ENCODE measurements at regions not wholly inside any gene's neighbourhood (a gene's known extent, or its start where the extent isn't known, plus 50 kb on each side); places are given as distances from the start of the nearest gene placed in this dataset.
"Not testable (repeated sequence)": the region's sequence is repeated elsewhere in the genome, so short reads cannot be mapped to it uniquely, and the experiment has no call there.

DNA sequence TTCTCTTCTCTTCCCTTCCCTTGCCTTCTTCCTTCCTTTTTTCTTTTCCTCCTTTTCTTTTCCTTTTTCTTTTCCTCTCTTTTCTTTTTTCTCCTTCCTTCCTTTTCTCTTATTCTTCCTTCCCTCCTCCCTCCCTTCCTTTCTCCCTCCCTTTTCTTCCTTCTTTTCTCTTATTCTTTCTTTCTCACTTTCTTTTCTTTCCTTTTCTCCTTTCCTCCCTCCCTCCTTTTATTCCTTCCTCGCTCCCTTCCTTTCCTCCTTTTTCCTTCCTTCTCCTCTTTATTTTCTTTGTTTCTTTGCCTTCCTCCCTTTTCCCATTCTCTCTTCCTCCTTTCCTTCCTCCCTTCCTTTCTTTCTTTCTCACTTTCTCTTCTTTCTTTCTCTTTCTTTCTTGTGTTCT is 146.1 kb downstream of the ZNF92 start:
- not testable (repeated sequence) for DNase-seq

DNA sequence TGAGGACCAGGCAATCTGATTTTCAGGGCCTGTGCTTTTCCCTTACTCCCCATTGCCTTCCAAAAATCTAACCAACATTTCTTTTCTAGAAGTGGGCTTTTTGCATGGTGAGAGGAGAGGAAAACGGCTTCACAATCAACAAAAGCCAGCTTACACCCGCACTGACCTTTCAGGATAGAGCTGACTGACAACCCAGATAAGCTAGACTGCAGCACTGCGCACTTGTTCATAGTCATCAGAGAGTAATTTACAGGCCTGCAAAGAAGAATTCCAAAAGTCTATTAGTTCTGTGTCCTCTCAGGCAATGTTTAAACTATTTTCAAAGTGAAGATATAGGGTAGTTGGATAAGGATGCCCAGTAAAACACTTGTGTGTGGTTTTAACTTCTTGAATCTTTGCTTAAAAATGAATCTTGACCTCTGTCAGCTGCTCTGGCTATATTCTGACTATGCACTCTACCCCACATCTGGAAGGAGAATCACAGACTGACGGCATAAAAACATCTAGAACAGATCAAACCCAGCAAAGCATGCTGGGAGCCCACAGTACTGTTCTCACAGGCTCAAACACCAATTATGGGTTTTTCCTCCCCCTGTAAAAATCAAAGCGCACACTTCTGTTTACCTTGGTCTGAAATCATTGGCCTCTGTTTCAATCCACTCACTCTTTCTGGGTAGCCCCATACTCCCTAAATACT is 172.0 kb downstream of the ZNF92 start:
- not testable (repeated sequence) for DNase-seq

DNA sequence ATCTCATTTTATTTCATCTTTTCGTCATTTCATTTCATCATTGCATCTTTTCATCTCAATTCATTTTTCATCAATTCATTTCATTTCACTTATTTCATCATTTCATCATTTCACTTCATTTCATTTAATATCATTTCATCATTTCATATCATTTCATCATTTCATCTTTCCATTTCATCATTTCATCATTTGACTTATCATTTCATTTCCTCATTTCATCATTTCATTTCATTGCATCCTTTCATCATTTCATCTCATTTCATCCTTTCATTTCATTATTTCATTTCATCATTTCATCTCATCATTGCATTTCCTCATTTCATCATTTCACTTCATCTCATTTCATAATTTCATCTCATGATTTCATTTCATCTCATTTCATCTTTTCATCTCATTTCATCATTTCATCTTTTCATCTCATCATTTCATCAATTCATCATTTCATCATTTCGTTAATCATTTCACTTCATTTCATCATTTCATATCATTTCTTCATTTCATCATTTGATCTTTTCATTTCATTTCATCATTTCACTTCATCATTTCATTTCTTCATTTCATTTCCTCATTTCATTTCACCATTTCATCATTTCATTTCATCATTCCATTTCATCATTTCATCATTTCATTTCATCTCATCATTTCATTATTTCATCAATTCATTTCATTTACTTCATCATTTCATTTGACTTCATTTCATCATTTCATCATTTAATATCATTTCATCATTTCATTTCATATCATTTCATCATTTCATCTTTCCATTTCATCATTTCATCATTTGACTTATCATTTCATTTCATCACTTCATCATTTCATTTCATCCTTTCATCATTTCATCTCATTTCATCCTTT is 176.2 kb downstream of the ZNF92 start:
- DNase-seq, result not testable (repeated sequence)

DNA sequence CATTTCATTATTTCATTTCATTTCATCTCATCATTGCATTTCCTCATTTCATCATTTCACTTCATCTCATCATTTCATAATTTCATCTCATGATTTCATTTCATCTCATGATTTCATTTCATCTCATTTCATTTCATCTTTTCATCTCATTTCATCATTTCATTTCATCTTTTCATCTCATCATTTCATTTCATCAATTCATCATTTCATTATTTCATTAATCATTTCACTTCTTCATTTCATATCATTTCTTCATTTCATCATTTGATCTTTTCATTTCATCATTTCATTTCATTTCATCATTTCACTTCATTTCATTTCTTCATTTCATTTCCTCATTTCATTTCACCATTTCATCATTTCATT is 176.8 kb downstream of the ZNF92 start:
- DNase-seq, result not testable (repeated sequence)

DNA sequence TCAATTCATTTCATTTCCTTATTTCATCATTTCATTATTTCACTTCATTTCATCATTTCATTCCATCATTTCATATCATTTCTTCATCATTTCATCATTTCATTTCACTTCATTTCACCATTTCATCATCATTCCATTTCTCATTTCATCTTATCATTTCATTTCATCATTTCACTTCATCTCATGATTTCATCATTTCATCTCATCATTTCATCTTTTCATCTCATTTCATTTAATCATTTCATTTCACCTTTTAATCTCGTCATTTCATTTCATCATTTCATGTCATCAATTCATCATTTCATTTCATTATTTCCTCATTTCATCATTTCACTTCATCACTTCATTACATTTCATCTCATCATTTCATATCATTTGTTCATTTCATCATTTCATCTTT is 177.4 kb downstream of the ZNF92 start:
- not testable (repeated sequence) for DNase-seq

DNA sequence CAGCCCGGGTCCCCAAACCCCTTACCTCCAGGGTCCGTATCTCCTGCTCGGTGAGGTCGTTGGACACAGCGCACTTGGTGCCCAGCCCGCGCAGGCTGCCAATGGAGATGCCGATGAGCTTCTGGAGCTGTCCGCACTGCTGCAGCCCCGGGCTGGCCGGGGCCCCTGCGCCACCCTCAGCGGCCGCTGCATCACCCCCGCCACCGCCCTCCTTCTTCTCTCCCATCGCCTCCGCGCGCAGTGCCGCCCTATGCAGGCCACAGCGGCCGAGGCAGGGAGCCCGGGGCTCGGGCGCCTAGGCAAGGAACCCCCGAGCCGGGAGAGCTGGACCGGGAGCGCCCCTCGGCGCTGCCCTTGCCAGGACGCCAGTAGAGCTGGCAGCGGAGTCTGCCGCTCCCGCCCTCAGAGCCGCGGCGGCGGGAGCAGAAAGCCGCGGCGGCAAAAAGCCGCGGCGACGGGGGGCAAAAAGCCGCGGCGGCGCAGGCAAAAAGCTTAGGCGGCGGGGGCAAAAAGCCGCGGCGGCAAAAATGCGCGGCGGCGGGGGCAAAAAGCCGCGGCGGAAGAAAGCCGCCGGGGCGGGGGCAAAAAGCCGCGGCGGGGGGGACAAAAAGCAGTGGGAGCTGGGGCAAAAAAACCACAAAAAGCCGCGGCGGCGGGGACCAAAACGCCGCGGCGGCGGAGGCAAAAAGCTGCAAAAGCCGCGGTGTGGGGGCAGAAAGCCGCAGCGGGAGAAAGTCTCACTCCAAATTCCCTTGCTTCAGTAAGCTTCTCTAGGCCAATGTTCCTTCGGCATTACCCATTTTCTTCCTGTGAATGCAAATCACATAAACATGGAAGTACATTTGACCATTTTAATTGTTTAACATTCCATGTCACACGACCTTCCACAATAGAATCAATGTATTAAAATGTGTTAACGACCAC is 181.2 kb downstream of the ZNF92 start:
- not testable (repeated sequence) for DNase-seq

DNA sequence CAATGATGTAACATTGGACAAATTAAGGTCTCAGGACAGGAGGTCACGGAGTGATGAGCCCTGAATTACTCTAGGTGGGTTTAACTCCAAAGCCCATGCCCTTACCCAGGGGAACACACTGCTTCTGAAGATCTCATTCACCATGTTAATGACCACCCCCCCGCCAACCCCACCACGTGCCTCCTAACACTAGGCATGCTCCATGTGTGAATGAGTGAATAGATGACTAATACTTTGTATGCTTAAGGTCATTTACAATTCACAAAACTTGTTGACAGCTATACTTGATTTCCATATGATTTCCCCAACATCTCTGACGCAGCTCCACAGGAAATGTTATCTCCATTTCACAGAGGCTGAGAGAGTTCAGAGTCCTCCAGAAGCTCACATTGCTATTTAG is 184.9 kb downstream of the ZNF92 start:
- peak in 1 of 2 donors; percentile 0 for DNase-seq

DNA sequence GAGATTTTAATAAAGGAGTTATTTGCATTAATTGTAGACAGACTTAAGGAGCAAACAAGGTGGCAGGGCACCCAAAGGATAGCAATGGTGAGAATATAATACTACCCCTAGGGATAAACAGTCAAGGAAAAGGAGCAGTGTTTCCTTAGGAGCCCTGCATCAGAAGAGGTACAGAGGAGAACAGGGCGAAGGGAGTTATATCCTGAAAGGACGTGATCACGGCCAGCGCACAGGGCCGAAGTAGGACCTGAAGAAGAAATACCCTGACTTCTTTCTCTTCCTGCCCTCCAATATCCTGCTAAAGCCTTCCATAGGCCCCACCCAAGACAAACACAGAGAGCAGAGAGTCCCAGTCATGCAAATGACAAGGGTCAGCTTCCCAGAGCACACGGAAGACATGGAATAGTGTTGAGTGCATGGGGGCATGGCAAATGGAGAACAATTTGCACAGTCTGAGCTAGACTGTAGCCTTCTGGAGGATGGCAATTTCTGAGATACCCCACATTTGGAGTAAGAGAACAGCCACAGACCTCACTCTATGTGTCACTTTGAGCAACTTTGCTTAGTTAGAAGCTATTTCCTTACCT is 188.2 kb downstream of the ZNF92 start:
- DNase-seq, result not testable (repeated sequence)

DNA sequence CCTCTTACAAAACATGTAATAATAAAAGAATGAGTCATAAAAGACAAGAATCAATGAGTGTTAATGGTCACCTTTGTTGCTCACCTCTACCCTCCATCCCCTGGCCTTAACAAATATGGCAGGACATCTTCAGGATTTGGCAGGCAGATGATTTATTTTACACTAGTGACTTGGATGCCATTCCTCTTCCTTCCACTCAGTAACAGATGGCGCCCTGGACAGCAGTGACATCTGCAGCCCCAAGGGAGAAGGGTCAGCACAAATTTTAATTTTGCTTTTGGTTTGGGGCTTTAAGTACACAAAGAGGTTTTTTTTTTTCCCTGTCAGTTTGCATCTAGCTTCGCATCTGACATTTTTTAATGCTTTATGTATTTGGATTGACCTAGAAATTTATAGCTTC is 188.9 kb downstream of the ZNF92 start:
- DNase-seq, result not testable (repeated sequence)

DNA sequence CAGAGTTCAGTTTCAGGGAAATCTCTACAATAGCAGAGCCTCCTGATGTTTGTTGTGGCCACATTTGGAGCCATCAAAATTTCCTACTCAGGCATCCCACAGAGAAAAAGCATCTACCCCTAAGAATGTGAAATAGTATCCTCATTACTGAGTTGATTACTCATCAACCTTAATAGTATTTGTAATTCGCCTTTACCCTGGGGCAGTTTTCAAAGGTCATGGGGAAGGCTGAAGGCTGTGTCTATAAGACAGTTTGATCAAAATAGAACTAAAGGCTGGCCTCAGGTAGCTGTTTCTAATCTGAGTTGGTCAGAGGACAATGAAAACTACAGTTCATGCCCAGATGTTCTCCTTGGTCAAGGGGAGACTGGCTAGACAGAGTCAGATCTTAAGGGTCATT is 189.7 kb downstream of the ZNF92 start:
- DNase-seq, result not testable (repeated sequence)

DNA sequence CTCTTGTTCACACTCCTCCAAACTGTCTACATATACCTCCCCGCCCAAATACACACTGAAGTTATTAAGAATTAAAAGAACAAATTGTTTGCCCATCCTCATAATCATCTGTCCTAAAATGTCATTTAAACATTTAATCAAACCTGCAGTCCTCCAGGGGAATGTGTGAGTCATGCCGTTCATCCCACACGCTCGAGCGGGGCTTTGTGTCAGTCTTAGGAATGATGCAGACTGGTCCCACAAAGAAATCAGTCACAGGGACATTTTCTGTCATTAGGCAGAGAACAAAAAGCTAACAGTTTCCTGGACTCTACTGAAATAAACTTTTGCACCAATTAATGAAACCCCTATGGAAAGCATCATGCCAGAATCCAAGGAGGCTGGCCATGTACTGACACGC is 194.6 kb downstream of the ZNF92 start:
- not testable (repeated sequence) for DNase-seq

DNA sequence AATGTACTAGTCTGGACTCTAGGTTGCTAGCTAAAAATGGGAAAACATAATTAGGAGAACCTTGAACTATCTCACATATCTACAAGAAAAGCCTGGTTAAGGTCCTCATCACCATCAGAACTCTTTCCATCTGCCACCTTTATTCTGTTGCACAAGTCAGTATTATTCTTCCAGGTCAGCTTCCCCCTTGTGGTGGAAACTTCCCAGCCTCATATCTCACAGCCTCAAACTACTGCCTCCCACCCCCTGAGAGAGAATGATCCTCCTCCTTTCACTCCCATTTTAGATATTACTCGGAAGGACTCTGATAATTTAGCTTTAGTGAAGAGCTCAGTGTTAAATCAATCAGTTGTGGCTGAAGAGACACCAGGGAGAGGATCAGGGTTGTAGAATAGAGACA is 197.3 kb downstream of the ZNF92 start:
- not testable (repeated sequence) for DNase-seq

DNA sequence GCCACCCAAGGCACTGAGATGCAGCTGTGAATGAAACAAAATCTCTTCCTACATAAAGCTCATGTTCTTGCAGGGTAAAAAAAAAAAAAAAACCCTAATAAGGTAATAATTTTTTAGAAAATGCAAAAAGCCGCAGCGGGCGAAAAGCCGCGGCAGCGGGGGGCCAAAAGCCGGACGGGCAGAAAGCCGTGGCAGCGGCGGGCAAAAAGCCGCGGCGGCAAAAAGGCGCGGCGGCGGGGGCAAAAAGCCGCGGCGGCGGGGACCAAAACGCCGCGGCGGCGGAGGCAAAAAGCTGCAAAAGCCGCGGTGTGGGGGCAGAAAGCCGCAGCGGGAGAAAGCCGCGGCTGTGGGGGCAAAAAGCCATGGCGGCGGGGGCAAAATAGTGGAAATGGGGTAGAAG is 198.9 kb downstream of the ZNF92 start:
- not testable (repeated sequence) for DNase-seq

DNA sequence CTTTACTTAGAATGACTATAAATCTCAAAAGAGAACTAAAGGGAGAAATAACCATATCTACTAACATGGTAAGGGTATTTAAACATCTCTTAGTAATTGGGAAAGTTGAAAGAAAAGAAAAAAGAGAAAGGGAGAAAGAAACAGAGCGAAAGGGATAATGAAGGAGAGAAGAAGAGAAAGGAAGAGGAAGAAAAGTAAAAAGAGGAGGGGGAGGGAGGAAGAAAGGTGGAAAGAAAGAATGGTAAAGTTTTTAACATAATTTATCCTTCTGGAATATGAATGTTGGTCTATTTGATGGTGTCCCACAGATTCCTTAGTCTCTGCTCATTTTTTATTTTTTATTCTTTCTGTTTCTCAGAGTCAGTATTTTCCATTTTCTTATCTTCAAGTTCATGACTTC is 202.7 kb downstream of the ZNF92 start:
- not testable (repeated sequence) for DNase-seq

DNA sequence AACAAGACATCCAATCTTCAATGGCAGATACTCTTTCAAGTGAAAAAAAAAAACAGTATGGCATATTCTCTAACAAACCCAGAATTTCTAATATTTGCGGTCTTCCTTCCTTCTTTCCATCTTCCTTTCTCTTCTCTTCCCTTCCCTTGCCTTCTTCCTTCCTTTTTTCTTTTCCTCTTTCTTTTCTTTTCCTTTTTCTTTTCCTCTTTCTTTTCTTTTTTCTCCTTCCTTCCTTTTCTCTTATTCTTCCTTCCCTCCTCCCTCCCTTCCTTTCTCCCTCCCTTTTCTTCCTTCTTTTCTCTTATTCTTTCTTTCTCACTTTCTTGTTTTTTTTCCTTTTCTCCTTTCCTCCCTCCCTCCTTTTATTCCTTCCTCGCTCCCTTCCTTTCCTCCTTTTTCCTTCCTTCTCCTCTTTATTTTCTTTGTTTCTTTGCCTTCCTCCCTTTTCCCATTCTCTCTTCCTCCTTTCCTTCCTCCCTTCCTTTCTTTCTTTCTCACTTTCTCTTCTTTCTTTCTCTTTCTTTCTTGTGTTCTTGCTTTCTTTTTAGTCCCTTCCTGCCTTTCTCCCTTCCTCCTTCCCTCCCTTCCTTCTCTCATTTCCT is 209.0 kb downstream of the ZNF92 start:
- not testable (repeated sequence) for DNase-seq

DNA sequence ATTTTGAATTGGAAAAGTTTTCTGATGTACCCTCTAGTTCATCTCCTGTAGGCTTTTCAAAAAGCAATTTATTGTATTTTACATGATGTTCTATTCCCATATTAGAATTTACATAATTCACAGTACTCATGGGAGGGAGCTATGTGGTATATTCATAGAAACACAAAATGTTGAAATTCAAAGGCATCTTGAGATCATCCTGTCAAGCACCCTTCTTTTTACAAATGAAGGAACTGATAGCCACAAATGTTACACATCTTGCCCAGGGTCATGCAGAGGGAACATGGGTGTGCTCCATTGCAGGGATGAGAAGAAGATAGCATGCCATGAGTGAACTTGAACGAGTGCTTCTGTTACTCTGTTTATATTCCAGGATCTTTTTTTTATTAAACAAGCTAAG is 228.8 kb downstream of the ZNF92 start:
- DNase-seq, result not testable (repeated sequence)

DNA sequence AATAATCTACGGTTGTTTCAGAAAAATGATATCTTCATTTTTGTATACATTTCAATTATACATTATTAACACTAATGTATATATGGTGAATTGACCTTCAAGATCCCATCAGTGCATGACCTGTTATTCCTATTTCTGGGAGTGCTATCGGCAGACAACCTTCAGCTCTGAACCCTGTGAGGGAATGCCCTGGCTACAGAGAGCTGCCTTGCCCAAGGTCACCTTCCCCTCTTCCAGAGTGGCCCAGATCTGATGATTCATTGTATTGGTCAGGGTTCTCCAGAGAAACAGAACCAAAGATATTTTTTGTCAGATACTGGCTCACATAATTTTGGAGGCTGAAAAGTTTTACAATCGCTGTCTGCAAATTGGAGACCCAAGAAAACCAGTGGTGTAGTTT is 235.5 kb downstream of the ZNF92 start:
- DNase-seq, result no peak

DNA sequence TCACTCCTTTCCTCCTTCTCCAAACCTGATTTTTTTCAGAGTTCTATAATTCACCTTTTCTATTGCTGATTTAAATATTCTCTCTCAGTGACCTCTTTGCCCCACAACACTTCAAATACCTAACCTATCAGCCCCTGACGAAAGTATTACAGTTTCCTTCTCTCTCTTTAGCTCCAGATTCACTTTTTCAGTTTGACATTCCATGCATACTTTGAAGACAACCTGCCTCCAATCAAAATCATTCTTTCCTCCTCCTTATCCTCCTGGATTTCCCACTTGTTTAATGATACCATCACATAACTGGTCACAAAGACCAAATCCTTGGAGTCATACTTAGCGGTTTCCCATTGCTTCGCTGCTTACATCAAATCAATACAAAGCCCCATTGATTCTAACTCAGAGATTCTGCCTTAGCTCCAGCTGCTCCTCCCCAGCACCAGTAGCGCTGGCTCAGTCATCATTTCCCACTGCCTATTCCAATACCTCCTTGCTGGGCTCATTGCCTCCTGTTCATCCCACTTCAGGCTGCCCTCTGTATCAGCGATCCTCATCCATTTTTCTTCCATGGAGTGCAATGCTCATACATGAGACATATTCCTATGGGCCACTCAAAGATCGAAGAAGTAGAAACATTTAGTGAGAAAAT is 240.1 kb downstream of the ZNF92 start:
- DNase-seq, result not testable (repeated sequence)

DNA sequence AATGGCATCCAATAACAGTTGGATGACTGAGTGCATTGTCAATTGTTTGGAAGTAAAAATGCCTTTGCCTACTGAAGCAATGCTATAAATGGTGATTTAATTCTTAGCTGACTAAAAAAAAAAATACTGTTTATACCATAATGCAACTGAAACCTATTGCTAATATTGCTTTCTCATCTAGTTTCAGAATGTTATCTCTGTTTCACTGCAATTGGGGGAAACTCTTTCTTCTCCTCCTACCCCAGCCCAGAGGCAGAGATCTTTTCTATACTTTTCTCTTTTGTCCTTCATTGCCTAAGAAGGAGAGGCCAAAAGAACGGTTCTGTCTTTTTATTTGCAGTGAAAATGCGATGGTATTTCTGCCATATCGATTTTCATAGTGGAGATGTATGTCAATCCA is 242.5 kb downstream of the ZNF92 start:
- DNase-seq, result not testable (repeated sequence)

DNA sequence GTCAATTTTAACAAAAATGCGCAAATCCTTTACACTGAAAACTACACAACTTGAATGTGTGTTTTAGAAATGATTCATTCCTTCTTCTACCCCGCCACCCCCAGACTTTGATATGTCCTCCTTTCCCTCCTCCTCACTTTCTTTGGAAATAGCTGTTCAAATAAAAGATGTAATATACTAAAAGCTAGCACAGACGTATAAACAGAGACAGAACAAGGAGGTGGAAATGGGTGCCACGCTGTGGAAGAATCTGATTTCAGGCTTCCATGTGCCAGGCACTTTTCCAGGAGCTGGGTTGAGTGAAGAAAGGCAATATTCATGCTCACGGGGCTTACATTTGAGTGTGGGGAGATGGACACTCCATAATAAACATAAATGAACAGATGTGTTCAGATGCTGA is 246.6 kb downstream of the ZNF92 start:
- DNase-seq, result not testable (repeated sequence)

DNA sequence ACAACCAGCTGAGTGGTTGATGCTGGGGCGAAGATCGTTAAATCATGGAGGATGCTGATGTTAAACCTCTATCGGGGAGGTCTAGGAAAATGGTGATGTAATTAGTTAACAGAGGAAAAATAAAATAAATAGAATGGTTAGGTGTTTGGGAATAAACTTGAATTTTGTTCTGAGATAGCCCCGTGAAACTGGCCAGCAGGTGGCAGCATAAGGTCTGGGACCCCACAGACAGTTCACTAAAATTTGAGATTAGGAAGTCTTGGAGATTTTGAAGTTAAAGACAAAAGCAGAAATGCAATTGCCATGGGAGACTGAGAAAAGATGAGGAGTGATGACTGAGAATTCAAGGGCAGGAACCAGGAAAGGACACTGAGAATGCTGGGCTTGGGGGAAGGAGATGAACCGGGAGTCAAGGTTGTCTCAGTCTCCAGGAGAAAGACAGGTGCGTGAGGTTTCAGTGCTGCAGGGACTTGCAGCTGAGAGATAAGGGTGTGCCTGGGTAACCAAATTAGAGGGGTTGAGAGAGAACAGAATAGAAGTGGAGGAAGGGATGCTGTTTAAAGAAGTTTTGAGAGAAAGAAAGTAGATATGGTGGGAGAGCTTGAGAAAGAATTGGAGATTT is 248.0 kb downstream of the ZNF92 start:
- peak; percentile 2 to 9 for DNase-seq

Data from inflammatory macrophage (primary cell).